ENCODE measurements at regions not wholly inside any gene's neighbourhood (a gene's known extent, or its start where the extent isn't known, plus 50 kb on each side); places are given as distances from the start of the nearest gene placed in this dataset.

DNA sequence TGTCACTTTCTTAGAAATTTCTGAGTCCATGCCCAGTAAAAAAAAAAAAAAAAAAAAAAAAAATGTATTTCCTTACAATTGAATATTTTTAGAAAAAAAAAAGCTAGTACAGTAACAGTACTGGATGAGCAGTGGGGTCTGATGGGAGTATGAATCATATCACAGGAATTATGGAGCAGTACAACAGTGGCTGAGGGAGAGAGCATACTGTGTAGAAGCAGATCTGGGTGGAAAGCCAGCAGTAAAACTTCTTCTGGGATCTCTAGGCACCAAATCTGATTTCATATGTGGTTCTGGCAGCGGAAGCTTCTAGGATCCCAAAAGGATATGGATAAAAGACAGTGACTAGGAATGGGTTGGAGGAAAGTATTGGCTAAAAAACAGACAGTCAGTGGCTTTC lies 414.9 kb upstream of the FSHR start:
- peaks cover 38% of the 10 kb centered on the region for H3K9me3 Mint-ChIP-seq (ENCODE audit: unreplicated experiment)
- POLR2A ChIA-PET = no interaction called here
- no peak for DNase-seq (ENCODE audit: unreplicated experiment)
- TF ChIP-seq, protein P1, sequence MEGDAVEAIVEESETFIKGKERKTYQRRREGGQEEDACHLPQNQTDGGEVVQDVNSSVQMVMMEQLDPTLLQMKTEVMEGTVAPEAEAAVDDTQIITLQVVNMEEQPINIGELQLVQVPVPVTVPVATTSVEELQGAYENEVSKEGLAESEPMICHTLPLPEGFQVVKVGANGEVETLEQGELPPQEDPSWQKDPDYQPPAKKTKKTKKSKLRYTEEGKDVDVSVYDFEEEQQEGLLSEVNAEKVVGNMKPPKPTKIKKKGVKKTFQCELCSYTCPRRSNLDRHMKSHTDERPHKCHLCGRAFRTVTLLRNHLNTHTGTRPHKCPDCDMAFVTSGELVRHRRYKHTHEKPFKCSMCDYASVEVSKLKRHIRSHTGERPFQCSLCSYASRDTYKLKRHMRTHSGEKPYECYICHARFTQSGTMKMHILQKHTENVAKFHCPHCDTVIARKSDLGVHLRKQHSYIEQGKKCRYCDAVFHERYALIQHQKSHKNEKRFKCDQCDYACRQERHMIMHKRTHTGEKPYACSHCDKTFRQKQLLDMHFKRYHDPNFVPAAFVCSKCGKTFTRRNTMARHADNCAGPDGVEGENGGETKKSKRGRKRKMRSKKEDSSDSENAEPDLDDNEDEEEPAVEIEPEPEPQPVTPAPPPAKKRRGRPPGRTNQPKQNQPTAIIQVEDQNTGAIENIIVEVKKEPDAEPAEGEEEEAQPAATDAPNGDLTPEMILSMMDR (IDR thresholded peaks at IDR 0.05; ENCODE audit: unreplicated experiment) = no peak
- no peaks in the 10 kb centered on the region for H3K36me3 Mint-ChIP-seq (ENCODE audit: insufficient read depth, unreplicated experiment)
- H3K27ac Mint-ChIP-seq (ENCODE audit: low read depth, unreplicated experiment) = no peak overlapping the region
- no peaks in the 10 kb centered on the region for H3K4me1 Mint-ChIP-seq (ENCODE audit: insufficient read depth, unreplicated experiment)
- H3K27me3 Mint-ChIP-seq (ENCODE audit: insufficient read depth, unreplicated experiment) = no peaks in the 10 kb centered on the region
- no TSS peak for BruUV-seq (replicated peaks)
- CTCF ChIA-PET = interaction anchor here (0.6 kb wide), 1 partner anchor 1815 kb away, joined by 4 read pairs; no protein-coding TSS in a partner anchor
- intact Hi-C loops (cut with micrococcal nuclease) = no loop called here
- H3K4me3 Mint-ChIP-seq (ENCODE audit: unreplicated experiment) = no peak overlapping the region

DNA sequence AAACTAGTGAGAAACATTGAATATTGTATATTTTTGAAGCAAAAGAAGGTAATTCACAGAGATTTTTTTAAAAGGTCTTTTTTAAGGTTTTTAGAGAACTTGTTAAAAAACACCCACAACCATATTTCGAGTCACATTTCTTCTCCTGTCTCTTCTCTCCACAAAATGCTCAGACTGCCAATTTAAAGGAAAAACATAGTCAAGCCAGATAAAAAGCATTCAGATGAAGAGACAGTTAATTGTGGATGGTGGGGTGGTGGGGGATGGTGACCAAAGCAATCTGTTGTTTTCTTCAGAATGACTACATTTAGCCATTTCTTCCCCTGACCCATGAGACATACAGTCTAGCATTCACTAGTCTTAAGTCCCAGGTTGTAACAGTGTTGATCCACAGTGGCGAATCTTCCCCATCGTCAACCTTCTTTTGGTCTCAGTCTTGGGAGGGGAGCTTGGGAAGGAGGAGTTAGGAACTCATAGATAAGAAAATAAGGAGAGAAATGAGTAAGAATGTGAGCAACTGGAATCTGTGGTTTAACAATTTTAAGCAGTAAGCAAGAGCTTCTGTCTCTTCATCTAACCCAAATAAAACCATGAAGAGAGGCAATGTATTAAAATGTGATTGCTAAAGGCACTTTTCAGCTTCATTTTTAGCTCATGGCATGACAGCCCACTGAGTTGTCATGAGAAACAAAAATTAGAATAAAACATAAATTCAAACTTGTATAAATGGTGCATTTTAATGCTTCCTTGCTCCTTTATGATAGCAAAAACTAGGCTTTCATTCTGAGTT lies 413.7 kb upstream of the FSHR start:
- H3K9me3 Mint-ChIP-seq (ENCODE audit: unreplicated experiment) = peaks cover 31% of the 10 kb centered on the region
- TF ChIP-seq, protein P1 (IDR thresholded peaks at IDR 0.05; ENCODE audit: unreplicated experiment) = no peak
- H3K36me3 Mint-ChIP-seq (ENCODE audit: insufficient read depth, unreplicated experiment) = no peaks in the 10 kb centered on the region
- H3K4me1 Mint-ChIP-seq (ENCODE audit: insufficient read depth, unreplicated experiment) = no peaks in the 10 kb centered on the region
- H3K27ac Mint-ChIP-seq (ENCODE audit: low read depth, unreplicated experiment) = no peak overlapping the region
- intact Hi-C loops (cut with micrococcal nuclease) = no loop called here
- no peak for DNase-seq (ENCODE audit: unreplicated experiment)
- no TSS peak for BruUV-seq (replicated peaks)
- no peak overlapping the region for H3K4me3 Mint-ChIP-seq (ENCODE audit: unreplicated experiment)
- CTCF ChIA-PET = interaction anchor here (0.6 to 1.0 kb wide), 2 partner anchors 16 to 18 kb away, joined by 3 read pairs; no protein-coding TSS in a partner anchor
- POLR2A ChIA-PET = no interaction called here
- no peaks in the 10 kb centered on the region for H3K27me3 Mint-ChIP-seq (ENCODE audit: insufficient read depth, unreplicated experiment)

DNA sequence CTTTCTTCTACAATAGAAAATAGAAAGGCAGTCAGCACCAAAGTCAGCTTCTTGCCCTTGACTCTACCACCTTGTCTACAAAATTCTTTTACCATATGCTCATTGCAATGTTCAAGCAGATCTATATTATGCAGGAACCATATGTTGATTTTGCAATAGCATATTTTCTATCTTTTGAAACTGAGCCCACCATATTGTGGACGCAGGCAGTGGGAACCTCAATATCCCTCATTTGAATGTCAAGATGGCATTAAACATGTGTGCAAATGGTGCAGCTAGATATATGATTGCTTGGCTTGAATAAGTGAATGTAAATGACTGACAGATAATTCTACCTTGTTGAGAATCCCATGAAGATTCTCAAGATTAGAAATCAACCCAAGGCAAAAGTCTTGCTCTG lies 412.7 kb upstream of the FSHR start:
- no peaks in the 10 kb centered on the region for H3K27me3 Mint-ChIP-seq (ENCODE audit: insufficient read depth, unreplicated experiment)
- H3K27ac Mint-ChIP-seq (ENCODE audit: low read depth, unreplicated experiment) = no peak overlapping the region
- TF ChIP-seq, protein P1 (IDR thresholded peaks at IDR 0.05; ENCODE audit: unreplicated experiment) = no peak
- no peak overlapping the region for H3K4me3 Mint-ChIP-seq (ENCODE audit: unreplicated experiment)
- POLR2A ChIA-PET = no interaction called here
- no peaks in the 10 kb centered on the region for H3K4me1 Mint-ChIP-seq (ENCODE audit: insufficient read depth, unreplicated experiment)
- peaks cover 25% of the 10 kb centered on the region for H3K9me3 Mint-ChIP-seq (ENCODE audit: unreplicated experiment)
- no TSS peak for BruUV-seq (replicated peaks)
- H3K36me3 Mint-ChIP-seq (ENCODE audit: insufficient read depth, unreplicated experiment) = no peaks in the 10 kb centered on the region
- DNase-seq (ENCODE audit: unreplicated experiment) = no peak
- intact Hi-C loops (cut with micrococcal nuclease) = no loop called here
- CTCF ChIA-PET = interaction anchor here (0.6 kb wide), 1 partner anchor 65 kb away, joined by 4 read pairs; no protein-coding TSS in a partner anchor

DNA sequence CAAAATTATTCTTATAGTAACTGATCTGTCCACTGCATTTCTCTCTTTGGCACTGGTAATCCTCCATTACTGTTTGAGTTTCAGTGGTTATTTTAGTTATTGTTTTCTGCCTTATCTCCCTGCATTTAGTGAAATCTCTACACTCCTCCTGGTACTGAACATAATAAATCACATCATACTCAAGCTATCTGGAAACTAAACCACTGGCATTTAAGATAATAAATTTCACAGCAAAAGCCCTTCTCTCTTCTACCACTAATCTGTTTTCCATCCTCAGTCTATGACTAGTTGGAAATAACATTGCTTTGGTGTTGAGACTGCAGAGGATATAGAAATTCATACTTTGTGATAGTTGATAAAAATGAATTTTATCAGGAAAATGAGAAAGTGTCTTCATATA lies 399.3 kb upstream of the FSHR start:
- intact Hi-C loops (cut with micrococcal nuclease) = no loop called here
- H3K27me3 Mint-ChIP-seq (ENCODE audit: insufficient read depth, unreplicated experiment) = no peaks in the 10 kb centered on the region
- DNase-seq (ENCODE audit: unreplicated experiment) = no peak
- BruUV-seq (replicated peaks) = no TSS peak
- H3K27ac Mint-ChIP-seq (ENCODE audit: low read depth, unreplicated experiment) = no peak overlapping the region
- H3K9me3 Mint-ChIP-seq (ENCODE audit: unreplicated experiment) = peaks cover 18% of the 10 kb centered on the region
- no peak overlapping the region for H3K4me3 Mint-ChIP-seq (ENCODE audit: unreplicated experiment)
- POLR2A ChIA-PET = no interaction called here
- H3K4me1 Mint-ChIP-seq (ENCODE audit: insufficient read depth, unreplicated experiment) = no peaks in the 10 kb centered on the region
- TF ChIP-seq, protein P1 (IDR thresholded peaks at IDR 0.05; ENCODE audit: unreplicated experiment) = no peak
- CTCF ChIA-PET = no interaction called here
- H3K36me3 Mint-ChIP-seq (ENCODE audit: insufficient read depth, unreplicated experiment) = no peaks in the 10 kb centered on the region
